GM10266 (cell line): ENCODE measurements at regions not wholly inside any gene's neighbourhood (a gene's known extent, or its start where the extent isn't known, plus 50 kb on each side); places are given as distances from the start of the nearest gene placed in this dataset.

Experiments used
- DNase-seq: peaks from one replicate; pipeline ENCODE4 v3.0.0; 2012; ENCODE audit errors: extremely low spot score
- TF ChIP-seq, protein P1 (sequence below): IDR thresholded peaks from 2 replicates; pipeline ENCODE4 v1.5.1; 2012; ENCODE audit warnings: mild to moderate bottlenecking, low read depth; ENCODE audit not compliant: control insufficient read depth, insufficient read depth; ENCODE audit errors: missing control alignments

DNA sequence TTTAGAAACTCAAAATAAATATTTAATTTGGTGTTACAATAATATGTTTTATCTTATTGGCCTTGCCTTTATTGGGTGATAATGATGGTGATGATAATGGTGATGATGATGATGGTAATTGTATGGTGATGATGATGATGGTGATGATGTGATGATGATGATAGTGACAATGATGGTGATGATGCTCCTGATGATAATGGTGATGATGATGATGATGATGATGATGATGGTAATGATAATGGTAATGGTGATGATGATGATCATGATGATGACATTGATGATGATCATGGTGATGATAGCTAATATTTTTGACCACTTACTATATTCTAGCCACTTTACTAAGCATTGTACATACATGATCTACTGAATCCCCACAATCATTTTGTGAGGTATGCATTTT lies 1548.6 kb upstream of the TMEM132C start:
- TF ChIP-seq, protein P1, sequence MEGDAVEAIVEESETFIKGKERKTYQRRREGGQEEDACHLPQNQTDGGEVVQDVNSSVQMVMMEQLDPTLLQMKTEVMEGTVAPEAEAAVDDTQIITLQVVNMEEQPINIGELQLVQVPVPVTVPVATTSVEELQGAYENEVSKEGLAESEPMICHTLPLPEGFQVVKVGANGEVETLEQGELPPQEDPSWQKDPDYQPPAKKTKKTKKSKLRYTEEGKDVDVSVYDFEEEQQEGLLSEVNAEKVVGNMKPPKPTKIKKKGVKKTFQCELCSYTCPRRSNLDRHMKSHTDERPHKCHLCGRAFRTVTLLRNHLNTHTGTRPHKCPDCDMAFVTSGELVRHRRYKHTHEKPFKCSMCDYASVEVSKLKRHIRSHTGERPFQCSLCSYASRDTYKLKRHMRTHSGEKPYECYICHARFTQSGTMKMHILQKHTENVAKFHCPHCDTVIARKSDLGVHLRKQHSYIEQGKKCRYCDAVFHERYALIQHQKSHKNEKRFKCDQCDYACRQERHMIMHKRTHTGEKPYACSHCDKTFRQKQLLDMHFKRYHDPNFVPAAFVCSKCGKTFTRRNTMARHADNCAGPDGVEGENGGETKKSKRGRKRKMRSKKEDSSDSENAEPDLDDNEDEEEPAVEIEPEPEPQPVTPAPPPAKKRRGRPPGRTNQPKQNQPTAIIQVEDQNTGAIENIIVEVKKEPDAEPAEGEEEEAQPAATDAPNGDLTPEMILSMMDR: no peak
- no peak for DNase-seq

DNA sequence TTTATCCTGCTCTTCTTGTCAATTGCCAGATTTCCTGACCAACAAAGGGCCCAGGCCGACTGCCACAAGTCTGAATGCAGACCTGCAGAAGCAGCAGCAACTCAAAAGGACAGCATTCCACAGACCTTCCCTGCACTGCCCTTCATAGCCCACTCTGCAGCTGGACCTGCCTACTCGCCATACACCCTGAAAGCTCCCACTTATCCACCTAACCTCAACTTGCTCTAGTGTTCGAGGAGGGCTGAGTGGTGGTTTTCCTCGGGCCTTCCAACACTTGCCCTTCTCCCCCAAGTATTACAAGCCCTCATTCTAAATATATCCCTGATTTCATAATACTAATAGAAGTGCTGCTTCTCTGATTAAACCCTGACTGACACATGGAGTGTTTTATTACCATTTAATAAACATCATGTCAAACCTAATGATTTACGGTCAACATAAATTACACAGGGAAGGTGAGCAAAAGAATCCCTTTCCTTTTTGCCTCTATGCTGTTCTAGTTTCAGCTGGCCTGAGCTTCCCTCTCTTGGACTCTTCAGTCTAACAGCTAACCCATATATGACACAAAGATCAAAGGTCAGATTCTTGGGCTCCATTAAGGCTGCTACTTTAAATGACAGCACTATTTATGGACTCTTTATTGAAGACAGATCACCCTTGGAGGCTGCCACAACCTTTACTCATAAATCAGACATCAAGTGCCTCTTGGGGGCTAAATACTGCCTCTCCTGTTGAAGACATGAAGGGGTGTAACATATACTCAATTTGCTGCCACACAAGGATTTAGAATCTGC lies 1546.9 kb upstream of the TMEM132C start:
- TF ChIP-seq, protein P1: no peak
- DNase-seq: no peak

DNA sequence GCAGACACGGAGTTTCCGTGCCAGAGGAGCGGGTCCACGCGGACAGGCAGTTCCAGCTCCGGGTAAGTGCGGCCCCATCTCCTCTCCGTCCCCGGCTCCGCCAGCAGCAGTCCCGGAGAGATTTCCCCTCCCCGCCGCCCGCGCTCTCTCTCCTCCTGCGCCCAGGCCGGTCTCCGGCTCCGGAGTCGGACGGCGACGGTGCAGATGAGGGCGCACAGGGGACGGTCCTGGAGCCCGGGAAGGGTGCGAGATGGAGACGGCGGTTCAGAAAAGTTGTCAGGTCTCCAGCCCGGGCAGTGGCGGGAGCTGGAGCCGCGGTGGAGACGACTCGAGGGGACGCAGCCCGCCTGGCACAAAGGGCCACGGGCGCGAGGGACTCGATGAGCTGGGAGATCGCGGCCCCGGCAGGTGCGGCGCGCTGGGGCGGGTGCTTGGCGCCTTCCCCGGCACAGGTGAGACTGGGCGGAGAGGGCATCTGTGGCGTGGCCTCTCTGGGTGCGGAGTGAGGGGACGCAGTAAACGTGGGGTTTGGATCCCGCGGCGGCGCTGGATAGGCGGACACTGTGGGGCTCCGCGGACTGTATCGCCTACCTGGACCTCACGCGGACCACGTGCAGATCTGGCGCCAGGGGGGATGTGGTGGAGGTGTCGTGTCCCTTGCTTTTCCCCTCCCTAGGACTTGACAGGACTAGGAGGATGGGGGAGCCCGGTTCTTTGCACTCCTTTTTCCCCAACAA lies 1540.3 kb upstream of the TMEM132C start:
- TF ChIP-seq, protein P1: no peak

DNA sequence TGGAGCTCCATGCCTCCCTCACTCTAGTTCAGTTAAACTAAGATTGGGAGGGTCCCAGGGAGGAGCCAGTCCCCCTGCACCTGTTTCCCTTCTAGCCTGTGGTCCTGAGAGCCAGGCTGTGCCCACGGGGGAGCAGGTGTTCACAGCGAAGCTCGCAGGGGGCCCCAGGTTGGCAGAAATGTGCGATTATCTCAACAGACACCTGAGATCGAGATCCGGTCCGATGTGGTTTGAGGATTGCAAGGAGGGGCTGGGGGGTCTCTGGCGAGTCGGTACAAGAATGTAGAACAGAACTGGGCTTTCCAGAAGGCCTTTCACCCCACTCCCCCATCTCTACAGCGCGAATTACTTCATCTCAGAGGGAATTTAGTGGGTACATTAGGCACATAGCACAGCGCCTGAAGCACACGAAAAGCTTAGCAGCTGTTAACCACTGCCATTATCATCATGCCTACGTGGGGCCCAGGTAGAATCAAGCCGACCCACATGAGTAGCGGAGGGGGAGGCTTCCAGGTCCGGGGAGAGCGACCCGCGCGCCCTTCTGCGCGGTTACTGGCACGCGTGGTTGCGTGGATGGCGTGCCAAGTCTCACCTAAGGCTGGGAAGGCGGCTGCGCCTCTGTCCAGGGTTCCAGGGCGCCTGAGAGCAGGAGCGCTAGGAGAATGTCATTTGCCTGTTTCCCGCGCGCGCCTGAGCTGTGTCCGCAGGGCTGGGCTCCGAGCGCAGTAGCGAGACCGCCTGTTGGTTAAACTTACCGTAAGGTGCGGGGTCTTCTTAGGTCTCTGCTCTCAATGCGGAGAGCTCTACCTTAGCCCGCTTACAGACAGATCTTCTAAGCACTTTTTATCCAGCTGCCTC lies 1539.5 kb upstream of the TMEM132C start:
- no peak for DNase-seq
- TF ChIP-seq, protein P1: no peak

More for the DNA sequence above, 1540.3 kb upstream of the TMEM132C start:
- DNase-seq: no peak

DNA sequence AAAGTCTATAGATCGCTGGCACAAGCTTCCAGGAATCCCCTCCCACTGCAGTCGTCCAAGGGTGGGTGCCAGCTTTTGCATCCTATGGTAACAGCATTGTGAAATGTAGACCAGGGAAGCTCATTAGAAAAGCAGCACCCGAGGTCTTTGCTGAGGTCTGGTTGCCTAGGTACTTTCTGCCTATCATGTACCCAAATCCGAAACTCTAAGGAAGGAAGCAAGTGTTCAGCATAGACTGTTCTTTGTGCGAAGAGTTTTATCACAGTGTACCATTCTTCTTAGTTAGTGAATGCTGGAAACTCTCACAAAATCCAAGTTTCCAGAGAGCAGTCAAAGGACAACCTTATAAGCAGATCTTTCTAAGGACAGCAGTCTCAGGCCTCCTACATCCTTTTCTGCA lies 1532.7 kb upstream of the TMEM132C start:
- TF ChIP-seq, protein P1: no peak
- no peak for DNase-seq

DNA sequence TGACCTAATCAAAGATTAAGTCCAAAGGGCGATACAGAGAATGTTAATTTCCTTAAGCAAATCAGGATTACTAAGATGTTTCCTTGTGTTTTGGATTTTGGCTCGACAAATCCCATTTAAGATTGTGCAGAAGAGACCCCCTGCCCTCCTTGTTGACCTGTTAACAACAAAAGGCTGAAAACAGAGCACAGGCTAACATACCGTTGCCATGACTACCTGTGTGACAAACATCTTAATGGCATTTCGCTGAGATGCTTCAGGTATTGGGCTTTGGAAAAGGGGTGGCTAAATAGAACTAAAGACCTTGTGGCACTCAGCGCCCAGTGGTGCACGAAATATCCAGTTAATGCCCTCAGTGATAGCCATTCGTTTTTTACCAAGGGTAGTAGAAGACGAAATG lies 1532.3 kb upstream of the TMEM132C start:
- no peak for DNase-seq
- TF ChIP-seq, protein P1: no peak
